ENCODE measurements at regions not wholly inside any gene's neighbourhood (a gene's known extent, or its start where the extent isn't known, plus 50 kb on each side); places are given as distances from the start of the nearest gene placed in this dataset.

DNA sequence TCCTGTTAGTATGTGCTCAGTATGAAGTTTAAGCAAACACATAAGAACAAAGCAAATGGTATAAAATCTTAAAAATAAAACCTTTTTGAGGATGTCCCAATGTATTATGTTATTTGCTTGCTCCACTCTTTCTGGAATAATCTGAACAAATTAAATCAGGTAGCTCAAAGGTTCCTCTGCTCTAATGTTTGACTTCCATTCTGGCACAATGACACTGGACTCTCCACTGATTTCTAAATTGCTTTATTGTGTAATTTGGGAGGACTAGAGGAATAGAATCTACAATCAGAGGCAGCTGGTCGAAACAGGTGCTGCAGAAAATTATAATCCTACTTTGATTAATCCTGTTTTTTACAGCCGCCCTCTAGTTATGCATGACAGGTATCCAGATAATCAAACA, 523.7 kb upstream of the FOXG1 start:
- TF ChIP-seq EGR1 (IDR thresholded peaks at IDR 0.05), result no peak
- no peak for TF ChIP-seq TAF1 (IDR thresholded peaks at IDR 0.05; ENCODE audit: low read depth)
- no peak for TF ChIP-seq ZBTB7A (IDR thresholded peaks at IDR 0.05; ENCODE audit: low read depth)
- no peak for TF ChIP-seq CEBPB (IDR thresholded peaks at IDR 0.05)
- TF ChIP-seq, protein P1, sequence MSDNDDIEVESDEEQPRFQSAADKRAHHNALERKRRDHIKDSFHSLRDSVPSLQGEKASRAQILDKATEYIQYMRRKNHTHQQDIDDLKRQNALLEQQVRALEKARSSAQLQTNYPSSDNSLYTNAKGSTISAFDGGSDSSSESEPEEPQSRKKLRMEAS (IDR thresholded peaks at IDR 0.05), result no peak
- TF ChIP-seq EP300 (IDR thresholded peaks at IDR 0.05; ENCODE audit: borderline replicate concordance), result no peak
- no peak for TF ChIP-seq RAD21 (IDR thresholded peaks at IDR 0.05; ENCODE audit: low read depth)
- TF ChIP-seq, protein P2, sequence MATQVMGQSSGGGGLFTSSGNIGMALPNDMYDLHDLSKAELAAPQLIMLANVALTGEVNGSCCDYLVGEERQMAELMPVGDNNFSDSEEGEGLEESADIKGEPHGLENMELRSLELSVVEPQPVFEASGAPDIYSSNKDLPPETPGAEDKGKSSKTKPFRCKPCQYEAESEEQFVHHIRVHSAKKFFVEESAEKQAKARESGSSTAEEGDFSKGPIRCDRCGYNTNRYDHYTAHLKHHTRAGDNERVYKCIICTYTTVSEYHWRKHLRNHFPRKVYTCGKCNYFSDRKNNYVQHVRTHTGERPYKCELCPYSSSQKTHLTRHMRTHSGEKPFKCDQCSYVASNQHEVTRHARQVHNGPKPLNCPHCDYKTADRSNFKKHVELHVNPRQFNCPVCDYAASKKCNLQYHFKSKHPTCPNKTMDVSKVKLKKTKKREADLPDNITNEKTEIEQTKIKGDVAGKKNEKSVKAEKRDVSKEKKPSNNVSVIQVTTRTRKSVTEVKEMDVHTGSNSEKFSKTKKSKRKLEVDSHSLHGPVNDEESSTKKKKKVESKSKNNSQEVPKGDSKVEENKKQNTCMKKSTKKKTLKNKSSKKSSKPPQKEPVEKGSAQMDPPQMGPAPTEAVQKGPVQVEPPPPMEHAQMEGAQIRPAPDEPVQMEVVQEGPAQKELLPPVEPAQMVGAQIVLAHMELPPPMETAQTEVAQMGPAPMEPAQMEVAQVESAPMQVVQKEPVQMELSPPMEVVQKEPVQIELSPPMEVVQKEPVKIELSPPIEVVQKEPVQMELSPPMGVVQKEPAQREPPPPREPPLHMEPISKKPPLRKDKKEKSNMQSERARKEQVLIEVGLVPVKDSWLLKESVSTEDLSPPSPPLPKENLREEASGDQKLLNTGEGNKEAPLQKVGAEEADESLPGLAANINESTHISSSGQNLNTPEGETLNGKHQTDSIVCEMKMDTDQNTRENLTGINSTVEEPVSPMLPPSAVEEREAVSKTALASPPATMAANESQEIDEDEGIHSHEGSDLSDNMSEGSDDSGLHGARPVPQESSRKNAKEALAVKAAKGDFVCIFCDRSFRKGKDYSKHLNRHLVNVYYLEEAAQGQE (IDR thresholded peaks at IDR 0.05; ENCODE audit: low read depth), result no peak
- TF ChIP-seq YY1 (IDR thresholded peaks at IDR 0.05; ENCODE audit: low read depth), result no peak
- TF ChIP-seq NFIC (IDR thresholded peaks at IDR 0.05), result no peak
- no peak for TF ChIP-seq TCF12 (IDR thresholded peaks at IDR 0.05; ENCODE audit: low read depth)
